GM23248 (cell line): ENCODE measurements at regions not wholly inside any gene's neighbourhood (a gene's known extent, or its start where the extent isn't known, plus 50 kb on each side); places are given as distances from the start of the nearest gene placed in this dataset.

Source experiments
- DNase-seq: peaks from one replicate; pipeline ENCODE4 v3.0.0-alpha.2; 2015
- H2AFZ ChIP-seq: fragments of 200-600 bp; sonication (generic); 2 replicates; pipeline ENCODE4 v1.6.1; 2016; ENCODE audit warnings: antibody characterized with exemption
- H3F3A ChIP-seq: fragments of 200-600 bp; sonication (generic); 2 replicates; pipeline ENCODE4 v1.6.1; 2016; ENCODE audit warnings: mild to moderate bottlenecking, antibody characterized with exemption, mixed run types; ENCODE audit not compliant: insufficient read depth
- H3K27ac ChIP-seq: fragments of 200-600 bp; sonication (generic); 2 replicates; pipeline ENCODE4 v1.5.1; 2016; ENCODE audit warnings: mild to moderate bottlenecking
- H3K27me3 ChIP-seq: fragments of 200-600 bp; sonication (generic); replicated peaks from 2 replicates; pipeline ENCODE4 v1.6.1; 2016; ENCODE audit warnings: mild to moderate bottlenecking; ENCODE audit not compliant: insufficient read depth
- H3K36me3 ChIP-seq: fragments of 200-600 bp; sonication (generic); 2 replicates; pipeline ENCODE4 v1.6.1; 2016; ENCODE audit warnings: low read depth, mild to moderate bottlenecking
- H3K4me1 ChIP-seq: fragments of 200-600 bp; sonication (generic); 2 replicates; pipeline ENCODE4 v1.6.1; 2016; ENCODE audit warnings: mild to moderate bottlenecking; ENCODE audit not compliant: insufficient read depth
- H3K4me2 ChIP-seq: fragments of 200-600 bp; sonication (generic); one replicate; pipeline ENCODE4 v1.6.1; 2016; ENCODE audit warnings: mild to moderate bottlenecking; ENCODE audit not compliant: unreplicated experiment
- H3K4me3 ChIP-seq: fragments of 200-600 bp; sonication (generic); 2 replicates; pipeline ENCODE4 v1.5.1; 2016; ENCODE audit warnings: mild to moderate bottlenecking
- H3K79me2 ChIP-seq: fragments of 200-600 bp; sonication (generic); 2 replicates; pipeline ENCODE4 v1.6.1; 2016; ENCODE audit warnings: mild to moderate bottlenecking; ENCODE audit not compliant: insufficient read depth
- H3K9ac ChIP-seq: fragments of 200-600 bp; sonication (generic); 2 replicates; pipeline ENCODE4 v1.6.1; 2016; ENCODE audit warnings: mild to moderate bottlenecking
- H3K9me2 ChIP-seq: fragments of 200-600 bp; sonication (generic); 2 replicates; pipeline ENCODE4 v1.6.1; 2016; ENCODE audit warnings: mixed run types, mild to moderate bottlenecking, moderate library complexity; ENCODE audit not compliant: insufficient read depth
- H3K9me3 ChIP-seq: fragments of 200-600 bp; sonication (generic); one replicate; pipeline ENCODE4 v1.6.1; 2017; ENCODE audit warnings: low read depth
- H4K20me1 ChIP-seq: fragments of 200-600 bp; sonication (generic); 2 replicates; pipeline ENCODE4 v1.6.0; 2016; ENCODE audit not compliant: insufficient read depth
- EZH2 ChIP-seq: fragments of 200-600 bp; sonication (generic); IDR thresholded peaks from 2 replicates; pipeline ENCODE4 v1.6.1; 2018; ENCODE audit warnings: antibody characterized with exemption, mild to moderate bottlenecking; ENCODE audit not compliant: insufficient read depth, poor library complexity, severe bottlenecking
- EZH2phosphoT487 ChIP-seq: fragments of 200-600 bp; sonication (generic); IDR thresholded peaks from 2 replicates; pipeline ENCODE4 v1.6.1; 2018; ENCODE audit warnings: antibody characterized with exemption, moderate library complexity, mild to moderate bottlenecking, low read depth; ENCODE audit not compliant: insufficient read depth
- WGBS, 2 experiments: methylation state at CpG; one replicate each; pipeline ENCODE4 v1.1.6; 2015 to 2017; ENCODE audit warnings: low lambda C conversion rate in 2 of 2, low coverage in 1 of 2; ENCODE audit errors: missing lambda C conversion rate in 2 of 2; 5-methylcytosine and 5-hydroxymethylcytosine counted together
- in situ Hi-C: fragments of 300-500 bp; cut with MboI; formaldehyde crosslinking; loops from 2 replicates; pipeline ENCODE4 v1.15.0; 2020

GRCh38 chr4:13966231-13967195, 339.0 kb upstream of the BOD1L1 start:
- H4K20me1 ChIP-seq = no peaks in the 10 kb centered on the region
- in situ Hi-C loops = no loop called here
- no peaks in the 10 kb centered on the region for H3K27me3 ChIP-seq
- no peaks in the 10 kb centered on the region for H3K79me2 ChIP-seq
- 0 out of 2 replicates have a peak overlapping the region, but pooled peaks have one; percentile 6 for H2AFZ ChIP-seq
- peak overlapping the region; percentile 38 for H3K27ac ChIP-seq
- H3K36me3 ChIP-seq = no peaks in the 10 kb centered on the region
- no peaks in the 10 kb centered on the region for H3K9me2 ChIP-seq
- WGBS, 2 experiments = 18 to 26% methylated on average over 8 of the region's 8 CpGs
- peak; percentile 87 for DNase-seq
- TF ChIP-seq EZH2 = no peak
- TF ChIP-seq EZH2phosphoT487 = no peak
- H3K9me3 ChIP-seq = no peaks in the 10 kb centered on the region
- H3K4me1 ChIP-seq = peaks cover 25% of the 10 kb centered on the region
- peak overlapping the region; percentile 34 for H3K4me2 ChIP-seq
- H3K4me3 ChIP-seq = no peak overlapping the region
- no peak overlapping the region for H3K9ac ChIP-seq
- H3F3A ChIP-seq = peaks cover 19% of the 10 kb centered on the region

DNA sequence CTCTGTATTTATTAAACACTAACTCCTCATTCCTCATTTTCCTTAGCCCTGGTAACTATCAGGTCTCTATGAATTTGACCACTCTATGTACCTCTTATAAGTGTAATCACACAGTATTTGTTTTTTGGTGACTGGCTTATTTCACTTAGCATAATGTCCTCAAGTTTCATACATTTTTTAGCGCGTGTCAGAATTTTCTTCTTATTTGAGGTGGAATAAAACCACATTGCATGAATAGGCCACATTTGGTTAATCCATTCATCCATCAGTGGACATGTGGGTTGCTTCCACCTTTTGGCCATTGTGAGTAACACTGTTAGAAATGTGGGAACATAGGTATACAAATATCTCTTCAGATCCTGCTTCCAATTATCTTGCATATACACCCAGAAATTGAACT, 341.2 kb upstream of the BOD1L1 start:
- no peak for TF ChIP-seq EZH2phosphoT487
- TF ChIP-seq EZH2 = no peak
- H3K9me2 ChIP-seq = no peaks in the 10 kb centered on the region
- no peaks in the 10 kb centered on the region for H4K20me1 ChIP-seq
- H3K27me3 ChIP-seq = no peaks in the 10 kb centered on the region
- 97% methylated on average over 2 of the region's 2 CpGs for WGBS, 2 experiments
- no peak overlapping the region for H3K4me3 ChIP-seq
- peak; percentile 32 for DNase-seq
- H3K79me2 ChIP-seq = no peaks in the 10 kb centered on the region
- H3K4me2 ChIP-seq = no peak overlapping the region
- no peak overlapping the region for H3K27ac ChIP-seq
- in situ Hi-C loops = no loop called here
- no peak overlapping the region for H3K9ac ChIP-seq
- H3K9me3 ChIP-seq = no peaks in the 10 kb centered on the region
- peaks cover 19% of the 10 kb centered on the region for H3F3A ChIP-seq
- no peaks in the 10 kb centered on the region for H3K36me3 ChIP-seq
- peaks cover 25% of the 10 kb centered on the region for H3K4me1 ChIP-seq
- H2AFZ ChIP-seq = no peak overlapping the region

DNA sequence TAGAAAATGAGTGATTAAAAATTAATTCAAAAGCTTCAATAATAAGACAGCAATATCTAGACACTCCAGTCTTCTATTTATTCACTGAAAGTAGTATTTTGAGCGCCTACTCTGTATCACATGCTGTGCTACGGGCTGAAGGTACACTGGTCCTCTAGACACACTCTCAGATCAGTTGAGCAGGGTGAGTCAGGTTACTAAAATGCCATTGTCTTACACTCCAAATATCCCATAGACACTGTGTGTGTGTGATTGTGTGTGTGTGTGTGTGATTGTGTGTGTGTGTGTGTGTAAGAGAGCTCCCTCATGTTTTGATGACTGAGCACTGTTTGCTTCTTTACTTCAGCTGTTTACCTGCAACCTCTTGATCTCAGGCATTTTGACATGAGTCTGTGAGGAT, 342.8 kb upstream of the BOD1L1 start:
- WGBS, 2 experiments = 98% methylated on average over 2 of the region's 2 CpGs
- no peak overlapping the region for H3K4me3 ChIP-seq

DNA sequence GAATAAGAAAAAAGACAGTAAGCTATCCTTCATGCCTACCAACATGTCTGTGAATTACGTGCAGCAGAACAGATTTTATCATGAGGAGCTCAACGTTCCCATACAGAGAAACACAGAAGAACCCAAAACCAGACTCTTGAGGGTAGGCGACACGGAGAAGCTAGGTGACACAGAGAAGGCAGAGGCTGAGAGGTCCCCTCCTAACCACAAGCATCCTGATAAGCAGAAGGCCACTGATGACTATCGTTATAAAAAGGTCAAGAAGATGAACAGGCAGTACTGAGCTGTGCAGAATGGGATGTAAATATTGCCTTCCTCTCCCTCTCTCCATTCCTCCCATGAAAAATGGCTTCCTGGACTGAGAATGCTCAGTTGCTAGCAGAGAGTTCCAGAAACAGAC, 350.2 kb upstream of the BOD1L1 start:
- Histone ChIP-seq H3K4me2 (no peak overlapping the region), H3K36me3 (no peaks in the 10 kb centered on the region), H3K4me1 (peaks cover 14% of the 10 kb centered on the region), H4K20me1 (no peaks in the 10 kb centered on the region), H3K27ac (no peak overlapping the region), H3K4me3 (no peak overlapping the region), H3F3A (peaks cover 12% of the 10 kb centered on the region), H3K9me3 (no peaks in the 10 kb centered on the region), H3K79me2 (no peaks in the 10 kb centered on the region), H3K27me3 (peaks cover 16% of the 10 kb centered on the region), H2AFZ (no peak overlapping the region), H3K9me2 (no peaks in the 10 kb centered on the region), H3K9ac (no peak overlapping the region)
- in situ Hi-C loops = no loop called here
- WGBS, 2 experiments = 88% methylated on average over 5 of the region's 5 CpGs
- DNase-seq = no peak
- TF ChIP-seq EZH2 = no peak
- TF ChIP-seq EZH2phosphoT487 = no peak

More for the DNA sequence above, 342.8 kb upstream of the BOD1L1 start:
- Histone ChIP-seq H4K20me1 (no peaks in the 10 kb centered on the region), H3K79me2 (no peaks in the 10 kb centered on the region), H3K27me3 (no peaks in the 10 kb centered on the region), H3K36me3 (no peaks in the 10 kb centered on the region), H3F3A (peaks cover 19% of the 10 kb centered on the region), H3K27ac (no peak overlapping the region), H3K4me1 (peaks cover 24% of the 10 kb centered on the region), H3K4me2 (no peak overlapping the region), H3K9ac (no peak overlapping the region), H2AFZ (no peak overlapping the region), H3K9me3 (no peaks in the 10 kb centered on the region), H3K9me2 (no peaks in the 10 kb centered on the region)
- in situ Hi-C loops = no loop called here
- TF ChIP-seq EZH2phosphoT487 (no peak), EZH2 (no peak)
- DNase-seq = no peak
